PC-3 (cell line): ENCODE measurements at regions not wholly inside any gene's neighbourhood (a gene's known extent, or its start where the extent isn't known, plus 50 kb on each side); places are given as distances from the start of the nearest gene placed in this dataset.

ENCODE experiments used
- ATAC-seq: fragments of 200-7000 bp; cut with Tn5 transposase; 2 replicates; pipeline ENCODE4 v1.9.1; 2020; ENCODE audit warnings: mild to moderate bottlenecking, moderate library complexity
- BruUV-seq: library from RNA; stranded (reverse); fragments of 400-500 nt; replicated peaks from 2 replicates; lab custom pipeline; 2021; lab: Mats Ljungman, UMichigan
- CTCF ChIA-PET: fragments of 300-600 bp; sonication (Branson Sonifier 250); formaldehyde crosslinking; loops from one replicate; lab custom pipeline; 2022; ENCODE audit warnings: antibody characterized with exemption; lab: Charles Lee
- POLR2A ChIA-PET: fragments of 300-600 bp; sonication (Branson Sonifier 250); formaldehyde crosslinking; loops from one replicate; lab custom pipeline; 2022; ENCODE audit warnings: antibody characterized with exemption; ENCODE audit not compliant: unreplicated experiment; lab: Charles Lee
- DNase-seq: peaks from one replicate; pipeline ENCODE4 v3.0.0-alpha.2; 2015
- H2AFZ ChIP-seq: fragments of 300-600 bp; sonication (generic); 2 replicates; pipeline ENCODE4 v1.6.0; 2016; ENCODE audit warnings: antibody characterized with exemption, low read length
- H3F3A ChIP-seq: fragments of 300-600 bp; sonication (generic); one replicate; pipeline ENCODE4 v1.6.0; 2017; ENCODE audit warnings: antibody characterized with exemption, low read length, control low read depth, mild to moderate bottlenecking; ENCODE audit not compliant: unreplicated experiment
- H3K27ac ChIP-seq: fragments of 300-600 bp; sonication (generic); 2 replicates; pipeline ENCODE4 v1.5.1; 2016; ENCODE audit warnings: mild to moderate bottlenecking, low read length
- H3K27me3 ChIP-seq: fragments of 300-600 bp; sonication (generic); 2 replicates; pipeline ENCODE4 v1.6.1; 2016; ENCODE audit warnings: low read length, mixed read lengths
- H3K36me3 ChIP-seq: fragments of 300-600 bp; sonication (generic); 2 replicates; pipeline ENCODE4 v1.6.1; 2016; ENCODE audit warnings: low read depth, mixed run types, low read length, mixed read lengths
- H3K4me1 ChIP-seq: fragments of 300-600 bp; sonication (generic); 2 replicates; pipeline ENCODE4 v1.5.1; 2016; ENCODE audit warnings: low read length; ENCODE audit not compliant: insufficient read depth
- H3K4me2 ChIP-seq: fragments of 300-600 bp; sonication (generic); 2 replicates; pipeline ENCODE4 v1.6.0; 2016; ENCODE audit warnings: low read length
- H3K4me3 ChIP-seq: fragments of 300-600 bp; sonication (generic); 2 replicates; pipeline ENCODE4 v1.5.1; 2016; ENCODE audit warnings: mild to moderate bottlenecking, low read length, mixed read lengths
- H3K79me2 ChIP-seq: fragments of 300-600 bp; sonication (generic); 2 replicates; pipeline ENCODE4 v1.6.1; 2017; ENCODE audit warnings: low read length, mixed read lengths
- H3K9ac ChIP-seq: fragments of 300-600 bp; sonication (generic); 2 replicates; pipeline ENCODE4 v1.6.0; 2016; ENCODE audit warnings: mild to moderate bottlenecking, low read length
- H3K9me2 ChIP-seq: fragments of 300-600 bp; sonication (generic); replicated peaks from 2 replicates; pipeline ENCODE4 v1.6.1; 2016; ENCODE audit warnings: mixed run types, low read length, mixed read lengths
- H3K9me3 ChIP-seq: fragments of 300-600 bp; sonication (generic); 2 replicates; pipeline ENCODE4 v1.6.1; 2016; ENCODE audit warnings: low read length, mixed read lengths
- H4K20me1 ChIP-seq: fragments of 300-600 bp; sonication (generic); 2 replicates; pipeline ENCODE4 v1.6.1; 2016; ENCODE audit warnings: low read length, mixed read lengths
- CTCF ChIP-seq: fragments of 300-600 bp; sonication (generic); conservative IDR thresholded peaks from 2 replicates; pipeline ENCODE4 v1.5.1; 2017; ENCODE audit warnings: antibody characterized with exemption, low read depth, mild to moderate bottlenecking, low read length
- EZH2 ChIP-seq: fragments of 300-600 bp; sonication (generic); IDR thresholded peaks from one replicate; pipeline ENCODE4 v1.6.1; 2017; ENCODE audit warnings: antibody characterized with exemption, mild to moderate bottlenecking, low read length; ENCODE audit not compliant: unreplicated experiment
- EZH2phosphoT487 ChIP-seq: fragments of 300-600 bp; sonication (generic); IDR thresholded peaks from 2 replicates; pipeline ENCODE4 v1.6.1; 2018; ENCODE audit warnings: mild to moderate bottlenecking, antibody characterized with exemption, low read length, borderline replicate concordance
- intact Hi-C: fragments of 100-400 bp; cut with micrococcal nuclease; formaldehyde crosslinking; loops from 2 replicates; pipeline ENCODE4 v1.9.0; 2023

- ChIA-PET CTCF (interaction anchor here (0.7 kb wide), 1 partner anchor 70 kb away, joined by 3 read pairs; no protein-coding TSS in a partner anchor), POLR2A (no interaction called here)
- Histone ChIP-seq H3K79me2 (no peaks in the 10 kb centered on the region), H3F3A (no peaks in the 10 kb centered on the region), H3K27me3 (no peaks in the 10 kb centered on the region), H3K4me3 (no peak overlapping the region), H3K4me1 (no peaks in the 10 kb centered on the region), H3K9me2 (no peaks in the 10 kb centered on the region), H4K20me1 (no peaks in the 10 kb centered on the region), H3K9me3 (peaks cover 3% of the 10 kb centered on the region; the same call in 1 of the 2 replicates), H2AFZ (no peak overlapping the region), H3K4me2 (no peak overlapping the region), H3K27ac (no peak overlapping the region), H3K36me3 (no peaks in the 10 kb centered on the region), H3K9ac (no peak overlapping the region)
- no peak for TF ChIP-seq EZH2
- no peak for TF ChIP-seq CTCF
- no peak for TF ChIP-seq EZH2phosphoT487
- BruUV-seq, result no TSS peak
- DNase-seq, result no peak
- intact Hi-C loops, result no loop called here
- ATAC-seq, result no peak
These were observed 284.2 kb upstream of the SGCD start for GRCh38 chr5:156042726-156043125.

- H3K4me1 ChIP-seq, result no peaks in the 10 kb centered on the region
- peaks cover 3% of the 10 kb centered on the region; the same call in 1 of the 2 replicates for H3K9me3 ChIP-seq
- H3K9ac ChIP-seq, result no peak overlapping the region
- H4K20me1 ChIP-seq, result no peaks in the 10 kb centered on the region
- H3K4me2 ChIP-seq, result no peak overlapping the region
- intact Hi-C loops, result no loop called here
- DNase-seq, result no peak
- ChIA-PET CTCF (interaction anchor here (0.7 kb wide), 1 partner anchor 69 kb away, joined by 3 read pairs; no protein-coding TSS in a partner anchor), POLR2A (no interaction called here)
- H3K27me3 ChIP-seq, result no peaks in the 10 kb centered on the region
- no peaks in the 10 kb centered on the region for H3K79me2 ChIP-seq
- TF ChIP-seq CTCF (no peak), EZH2phosphoT487 (no peak), EZH2 (no peak)
- ATAC-seq, result no peak
- H3F3A ChIP-seq, result no peaks in the 10 kb centered on the region
- H3K4me3 ChIP-seq, result no peak overlapping the region
- no peak overlapping the region for H2AFZ ChIP-seq
- no peaks in the 10 kb centered on the region for H3K9me2 ChIP-seq
- no TSS peak for BruUV-seq
- no peak overlapping the region for H3K27ac ChIP-seq
- no peaks in the 10 kb centered on the region for H3K36me3 ChIP-seq
These were observed 283.6 kb upstream of the SGCD start for GRCh38 chr5:156043351-156043750.

DNA sequence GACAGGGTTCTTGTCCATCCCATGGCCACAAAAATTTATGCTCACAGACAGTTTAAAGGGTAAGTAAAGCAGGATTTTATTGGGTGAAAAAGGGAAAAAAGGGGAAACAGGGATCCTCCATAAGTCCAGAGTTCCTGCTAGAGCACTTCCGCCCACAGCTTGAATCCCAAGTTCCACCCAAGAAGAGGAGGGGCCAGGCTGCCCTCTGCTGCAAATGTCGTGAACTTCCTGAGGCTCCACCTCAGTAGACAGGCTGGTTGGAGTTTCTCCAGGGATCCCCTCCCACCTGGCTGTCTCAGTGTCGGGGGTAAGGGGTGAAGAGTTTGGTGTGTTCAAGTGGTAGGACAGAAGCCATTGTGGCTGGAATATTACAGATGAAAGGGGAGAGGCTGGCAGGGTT is 275.0 kb upstream of the SGCD start:
- Histone ChIP-seq H3K4me2 (no peak overlapping the region), H3K9ac (no peak overlapping the region), H3K4me3 (no peak overlapping the region), H2AFZ (no peak overlapping the region), H4K20me1 (no peaks in the 10 kb centered on the region), H3K9me3 (no peaks in the 10 kb centered on the region), H3K27me3 (no peaks in the 10 kb centered on the region), H3K36me3 (no peaks in the 10 kb centered on the region), H3K4me1 (no peaks in the 10 kb centered on the region), H3K9me2 (no peaks in the 10 kb centered on the region), H3F3A (no peaks in the 10 kb centered on the region), H3K79me2 (no peaks in the 10 kb centered on the region), H3K27ac (no peak overlapping the region)
- ChIA-PET POLR2A (no interaction called here), CTCF (no interaction called here)
- intact Hi-C loops, result no loop called here
- ATAC-seq (no peak), DNase-seq (no peak)
- no TSS peak for BruUV-seq
- TF ChIP-seq EZH2 (no peak), EZH2phosphoT487 (no peak), CTCF (no peak)
